Endothelial cell of umbilical vein (primary cell): ENCODE measurements at regions not wholly inside any gene's neighbourhood (a gene's known extent, or its start where the extent isn't known, plus 50 kb on each side); places are given as distances from the start of the nearest gene placed in this dataset.

Experiments used
- BruUV-seq: library from RNA; stranded (reverse); fragments of 400-500 nt; replicated peaks from 2 replicates; lab custom pipeline; 2021; lab: Mats Ljungman, UMichigan
- CTCF ChIA-PET: fragments of 300-600, 350-600 bp; sonication (Branson Sonifier 250); formaldehyde crosslinking; loops from one replicate; lab custom pipeline; 2021; ENCODE audit warnings: antibody characterized with exemption, inconsistent platforms; lab: Charles Lee
- POLR2A ChIA-PET: fragments of 300-600, 350-600 bp; sonication (Branson Sonifier 250); formaldehyde crosslinking; loops from one replicate; lab custom pipeline; 2021; ENCODE audit warnings: antibody characterized with exemption, inconsistent platforms; lab: Charles Lee
- DNase-seq: peaks from one replicate; pipeline ENCODE4 v3.0.0-alpha.2; 2011; ENCODE audit warnings: low read depth, low spot score
- FAIRE-seq: peaks from 2 replicates; lab custom pipeline; 2011; peaks lifted over from hg19 to GRCh38; lab: Jason Lieb, UNC
- H2AFZ ChIP-seq: 2 replicates; pipeline ENCODE4 v1.6.0; 2012; ENCODE audit warnings: low read depth, low read length, control low read depth, inconsistent platforms
- H3K27ac ChIP-seq: 2 replicates; pipeline ENCODE4 v1.5.1; 2011; ENCODE audit warnings: low read depth, mild to moderate bottlenecking, control low read depth, low read length, moderate library complexity; ENCODE audit not compliant: insufficient read depth
- H3K27me3 ChIP-seq, 2 experiments: 2 replicates each; pipeline versions ENCODE4 v1.6.0 to v1.6.1; 2011; ENCODE audit warnings: low read length in 2 of 2, mixed read lengths in 1 of 2; ENCODE audit not compliant: control insufficient read depth in 2 of 2, insufficient read depth in 2 of 2
- H3K36me3 ChIP-seq, 2 experiments: 2 replicates in 1 of 2; 3 replicates in 1 of 2; pipeline ENCODE4 v1.5.1; 2011; ENCODE audit warnings: low read length in 2 of 2, mild to moderate bottlenecking in 1 of 2, moderate library complexity in 1 of 2; ENCODE audit not compliant: control insufficient read depth in 2 of 2, insufficient read depth in 2 of 2; ENCODE audit errors: extremely low read depth in 1 of 2
- H3K4me1 ChIP-seq: 3 replicates; pipeline ENCODE4 v1.5.1; 2011; ENCODE audit warnings: mild to moderate bottlenecking, low read length; ENCODE audit not compliant: control insufficient read depth, insufficient read depth; ENCODE audit errors: extremely low read depth
- H3K4me2 ChIP-seq: 2 replicates; pipeline ENCODE4 v1.6.1; 2011; ENCODE audit warnings: low read length, control low read depth, mixed read lengths; ENCODE audit not compliant: insufficient read depth
- H3K4me3 ChIP-seq, 3 experiments: fragments of 200-600 bp in 1 of 3; sonication (generic), shearing (Covaris generic) in 1 of 3; replicated peaks in 1 of 3; 2 replicates each; pipeline ENCODE4 v1.5.1; 2011 to 2016; ENCODE audit warnings: control low read depth in 3 of 3, low read length in 3 of 3, mild to moderate bottlenecking in 2 of 3, inconsistent platforms in 1 of 3, low read depth in 1 of 3, moderate library complexity in 1 of 3; ENCODE audit not compliant: insufficient read depth in 1 of 3
- H3K79me2 ChIP-seq: 2 replicates; pipeline ENCODE4 v1.6.0; 2012; ENCODE audit warnings: low read length, inconsistent platforms; ENCODE audit not compliant: control insufficient read depth, insufficient read depth
- H3K9ac ChIP-seq: replicated peaks from 2 replicates; pipeline ENCODE3; 2011; ENCODE audit warnings: low read length, control low read depth; ENCODE audit not compliant: insufficient read depth; ENCODE audit errors: extremely low read depth
- H3K9me1 ChIP-seq: replicated peaks from 3 replicates; pipeline ENCODE4 v1.6.0; 2011; ENCODE audit warnings: mild to moderate bottlenecking, low read length; ENCODE audit not compliant: control insufficient read depth, insufficient read depth; ENCODE audit errors: extremely low read depth
- H3K9me3 ChIP-seq: replicated peaks from 2 replicates; pipeline ENCODE4 v1.5.1; 2012; ENCODE audit warnings: low read length, inconsistent platforms; ENCODE audit not compliant: control insufficient read depth, insufficient read depth
- H4K20me1 ChIP-seq: replicated peaks from 2 replicates; pipeline ENCODE3; 2011; ENCODE audit warnings: mild to moderate bottlenecking, low read length; ENCODE audit not compliant: control insufficient read depth, insufficient read depth; ENCODE audit errors: extremely low read depth
- EZH2 ChIP-seq: IDR thresholded peaks from 2 replicates; pipeline ENCODE4 v1.6.1; 2012; ENCODE audit warnings: borderline replicate concordance, low read depth, mild to moderate bottlenecking, moderate library complexity, low read length, inconsistent platforms; ENCODE audit not compliant: severe bottlenecking
- FOS ChIP-seq: IDR thresholded peaks from 2 replicates; pipeline ENCODE4 v1.6.1; 2011; ENCODE audit warnings: mild to moderate bottlenecking, low read length, moderate library complexity, borderline replicate concordance; ENCODE audit not compliant: insufficient read depth
- GATA2 ChIP-seq: IDR thresholded peaks from 2 replicates; pipeline ENCODE4 v1.7.0; 2011; ENCODE audit warnings: low read depth, mild to moderate bottlenecking, moderate library complexity, mixed read lengths, low read length; ENCODE audit not compliant: insufficient read length, insufficient read depth
- JUN ChIP-seq: IDR thresholded peaks from 2 replicates; pipeline ENCODE4 v1.6.1; 2011; ENCODE audit warnings: borderline replicate concordance, low read depth; ENCODE audit not compliant: insufficient read length, insufficient read depth
- MYC ChIP-seq: IDR thresholded peaks from one replicate; pipeline ENCODE4 v1.6.1; 2011; ENCODE audit warnings: mild to moderate bottlenecking, low read depth, low read length
- POLR2A ChIP-seq: IDR thresholded peaks from 2 replicates; pipeline ENCODE4 v1.6.1; 2012; ENCODE audit warnings: low read depth, mild to moderate bottlenecking, control low read depth, low read length
- POLR2AphosphoS5 ChIP-seq: IDR thresholded peaks from 2 replicates; pipeline ENCODE4 v1.6.1; 2012; ENCODE audit warnings: low read depth, mild to moderate bottlenecking, control low read depth, low read length, moderate library complexity; ENCODE audit not compliant: insufficient read depth
- dilution Hi-C: fragments of 300-500 bp; cut with MboI; formaldehyde crosslinking; loops from one replicate; pipeline ENCODE4 v1.15.0; 2019; ENCODE audit warnings: low sequenced_read_pairs; ENCODE audit not compliant: extremely low pct_ligation_motif_present
- intact Hi-C: fragments of 100-400 bp; cut with micrococcal nuclease; formaldehyde crosslinking; loops from one replicate; pipeline ENCODE4 v1.10.0; 2022
- TF ChIP-seq, protein P1 (sequence below), 2 donors: IDR thresholded peaks; 1 replicate in 1 of 2; 2 replicates in 1 of 2; pipeline ENCODE4 v1.5.1; 2011; ENCODE audit warnings: low read length in 2 of 2, mild to moderate bottlenecking in 2 of 2, moderate library complexity in 2 of 2, control low read depth in 1 of 2, inconsistent platforms in 1 of 2, low read depth in 1 of 2; ENCODE audit not compliant: insufficient read depth in 1 of 2; ENCODE audit errors: extremely low read depth in 1 of 2
- TF ChIP-seq, protein P2 (sequence below): IDR thresholded peaks from 2 replicates; pipeline ENCODE4 v1.6.1; 2011; ENCODE audit not compliant: insufficient read depth, insufficient read length

DNA sequence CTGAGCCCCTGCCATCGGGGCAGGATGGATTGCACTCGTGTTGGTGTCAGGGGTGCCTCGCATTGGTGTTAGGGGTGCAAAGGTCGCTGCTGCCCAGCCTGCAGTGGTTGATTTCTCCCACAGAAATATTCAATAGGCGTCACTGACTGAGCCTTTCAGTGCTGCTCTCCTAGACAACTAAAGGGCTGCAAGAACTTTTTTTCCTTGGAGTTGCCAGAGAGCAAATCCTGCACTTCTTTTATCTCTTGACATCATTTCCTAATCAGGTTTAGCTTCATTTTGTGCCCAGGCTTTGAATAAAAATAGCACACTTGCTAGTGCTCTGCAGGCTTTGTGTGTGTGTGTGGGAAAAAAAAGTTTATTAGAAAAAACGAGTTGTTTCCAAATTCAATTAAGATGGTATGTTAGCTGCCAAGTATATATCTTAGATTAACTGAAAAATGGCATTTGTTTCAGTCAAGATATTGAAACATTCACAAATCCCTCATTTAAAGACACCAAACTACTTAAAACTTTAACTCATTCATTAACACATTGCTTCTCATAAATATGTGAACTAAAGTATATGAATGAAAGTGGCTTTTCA, 125.6 kb downstream of the SOCS6 start:
- ChIA-PET POLR2A (no interaction called here), CTCF (no interaction called here)
- Histone ChIP-seq H2AFZ (no peak overlapping the region), H3K27me3 (no peaks in the 10 kb centered on the region), H3K79me2 (no peaks in the 10 kb centered on the region), H3K4me3 (no peak overlapping the region), H3K4me1 (no peaks in the 10 kb centered on the region), H4K20me1 (no peaks in the 10 kb centered on the region), H3K36me3 (no peaks in the 10 kb centered on the region), H3K9ac (no peak overlapping the region), H3K27ac (no peak overlapping the region), H3K9me1 (no peaks in the 10 kb centered on the region), H3K4me2 (no peak overlapping the region), H3K9me3 (no peaks in the 10 kb centered on the region)
- TF ChIP-seq MYC: no peak
- no peak for DNase-seq
- intact Hi-C loops (no loop called here), dilution Hi-C loops (no loop called here)
- no TSS peak for BruUV-seq
- no peak for FAIRE-seq

DNA sequence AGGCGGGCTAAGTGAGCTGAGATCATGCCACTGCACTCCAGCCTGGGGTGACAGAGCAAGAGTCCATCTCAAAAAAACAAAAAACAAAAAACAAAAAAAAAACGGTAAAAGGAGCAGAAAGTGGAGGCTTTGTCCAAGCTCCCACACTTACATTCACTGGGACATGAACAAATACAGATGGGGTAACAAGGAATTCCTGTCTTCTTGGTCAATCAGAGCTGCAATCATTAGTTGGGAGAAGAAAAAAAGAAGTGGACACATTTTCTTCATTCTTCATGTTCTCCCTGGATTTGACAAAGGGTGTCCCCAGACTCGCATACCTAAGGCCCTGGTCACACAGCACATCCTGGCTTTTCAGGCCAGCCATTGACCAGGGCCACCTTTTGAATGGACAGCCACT, 124.6 kb downstream of the SOCS6 start:
- no peaks in the 10 kb centered on the region for H3K79me2 ChIP-seq
- H3K4me2 ChIP-seq: no peak overlapping the region
- no TSS peak for BruUV-seq
- ChIA-PET CTCF (interaction anchor here (1.2 kb wide), 1 partner anchor 36 kb away, joined by 3 read pairs; no protein-coding TSS in a partner anchor), POLR2A (no interaction called here)
- intact Hi-C loops: no loop called here
- no peak overlapping the region for H3K27ac ChIP-seq
- no peaks in the 10 kb centered on the region for H3K9me1 ChIP-seq
- no peaks in the 10 kb centered on the region for H3K4me1 ChIP-seq
- dilution Hi-C loops: no loop called here
- FAIRE-seq (no peak), DNase-seq (no peak)
- H4K20me1 ChIP-seq: no peaks in the 10 kb centered on the region
- no peaks in the 10 kb centered on the region for H3K9me3 ChIP-seq
- no peak overlapping the region for H3K9ac ChIP-seq
- no peaks in the 10 kb centered on the region for H3K27me3 ChIP-seq
- H2AFZ ChIP-seq: no peak overlapping the region
- no peaks in the 10 kb centered on the region for H3K36me3 ChIP-seq
- TF ChIP-seq POLR2AphosphoS5: no peak
- TF ChIP-seq, protein P1, sequence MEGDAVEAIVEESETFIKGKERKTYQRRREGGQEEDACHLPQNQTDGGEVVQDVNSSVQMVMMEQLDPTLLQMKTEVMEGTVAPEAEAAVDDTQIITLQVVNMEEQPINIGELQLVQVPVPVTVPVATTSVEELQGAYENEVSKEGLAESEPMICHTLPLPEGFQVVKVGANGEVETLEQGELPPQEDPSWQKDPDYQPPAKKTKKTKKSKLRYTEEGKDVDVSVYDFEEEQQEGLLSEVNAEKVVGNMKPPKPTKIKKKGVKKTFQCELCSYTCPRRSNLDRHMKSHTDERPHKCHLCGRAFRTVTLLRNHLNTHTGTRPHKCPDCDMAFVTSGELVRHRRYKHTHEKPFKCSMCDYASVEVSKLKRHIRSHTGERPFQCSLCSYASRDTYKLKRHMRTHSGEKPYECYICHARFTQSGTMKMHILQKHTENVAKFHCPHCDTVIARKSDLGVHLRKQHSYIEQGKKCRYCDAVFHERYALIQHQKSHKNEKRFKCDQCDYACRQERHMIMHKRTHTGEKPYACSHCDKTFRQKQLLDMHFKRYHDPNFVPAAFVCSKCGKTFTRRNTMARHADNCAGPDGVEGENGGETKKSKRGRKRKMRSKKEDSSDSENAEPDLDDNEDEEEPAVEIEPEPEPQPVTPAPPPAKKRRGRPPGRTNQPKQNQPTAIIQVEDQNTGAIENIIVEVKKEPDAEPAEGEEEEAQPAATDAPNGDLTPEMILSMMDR (IDR thresholded peaks at IDR 0.05; ENCODE audit: extremely low read depth in 1 of 2, insufficient read depth in 1 of 2, low read depth in 1 of 2, low read length in 2 of 2): no peak
- no peak for TF ChIP-seq FOS
- TF ChIP-seq, protein P2, sequence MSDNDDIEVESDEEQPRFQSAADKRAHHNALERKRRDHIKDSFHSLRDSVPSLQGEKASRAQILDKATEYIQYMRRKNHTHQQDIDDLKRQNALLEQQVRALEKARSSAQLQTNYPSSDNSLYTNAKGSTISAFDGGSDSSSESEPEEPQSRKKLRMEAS: no peak
- TF ChIP-seq POLR2A: no peak
- TF ChIP-seq GATA2: no peak
- no peak for TF ChIP-seq EZH2
- no peak for TF ChIP-seq MYC
- TF ChIP-seq JUN: no peak
- no peak overlapping the region for H3K4me3 ChIP-seq
